Neuron (in vitro differentiated cells): ENCODE measurements at regions not wholly inside any gene's neighbourhood (a gene's known extent, or its start where the extent isn't known, plus 50 kb on each side); places are given as distances from the start of the nearest gene placed in this dataset.
"Not testable (repeated sequence)": the region's sequence is repeated elsewhere in the genome, so short reads cannot be mapped to it uniquely, and the experiment has no call there.

Experiments used
- H2AFZ ChIP-seq: one replicate; pipeline ENCODE4 v1.6.1; 2013; ENCODE audit warnings: low read depth, mild to moderate bottlenecking, inconsistent platforms, low read length, moderate library complexity
- H3K27me3 ChIP-seq: one replicate; pipeline ENCODE4 v1.6.1; 2013; ENCODE audit warnings: low read length; ENCODE audit not compliant: insufficient read depth
- H3K36me3 ChIP-seq: one replicate; pipeline ENCODE4 v1.6.1; 2013; ENCODE audit warnings: low read length; ENCODE audit not compliant: insufficient read depth
- H3K4me1 ChIP-seq: one replicate; pipeline ENCODE4 v1.6.1; 2013; ENCODE audit warnings: low read length; ENCODE audit not compliant: insufficient read depth
- H3K4me3 ChIP-seq: 2 replicates; pipeline ENCODE4 v1.5.1; 2013; ENCODE audit warnings: mild to moderate bottlenecking, low read length, moderate library complexity
- H3K9me3 ChIP-seq: one replicate; pipeline ENCODE4 v1.6.1; 2013; ENCODE audit warnings: low read length

- no peak overlapping the region for H2AFZ ChIP-seq
- H3K27me3 ChIP-seq = no peaks in the 10 kb centered on the region
These were observed 78.0 kb upstream of the LHFPL2 start for GRCh38 chr5:78726571-78726970.

GRCh38 chr5:78726003-78726402 lies 77.4 kb upstream of the LHFPL2 start:
- peaks cover 3% of the 10 kb centered on the region for H3K4me1 ChIP-seq
- no peak overlapping the region for H2AFZ ChIP-seq
- no peak overlapping the region for H3K4me3 ChIP-seq
- H3K27me3 ChIP-seq = no peaks in the 10 kb centered on the region
- H3K9me3 ChIP-seq = no peaks in the 10 kb centered on the region
- no peaks in the 10 kb centered on the region for H3K36me3 ChIP-seq

More at GRCh38 chr5:78726571-78726970, 78.0 kb upstream of the LHFPL2 start:
- Histone ChIP-seq H3K9me3 (no peaks in the 10 kb centered on the region), H3K4me1 (peaks cover 3% of the 10 kb centered on the region), H3K4me3 (no peak overlapping the region), H3K36me3 (no peaks in the 10 kb centered on the region)

GRCh38 chr5:78724061-78724460 lies 75.5 kb upstream of the LHFPL2 start:
- Histone ChIP-seq H3K4me1 (peaks cover 12% of the 10 kb centered on the region), H3K36me3 (no peaks in the 10 kb centered on the region), H2AFZ (no peak overlapping the region), H3K27me3 (no peaks in the 10 kb centered on the region), H3K4me3 (no peak overlapping the region), H3K9me3 (no peaks in the 10 kb centered on the region)

- H3K9me3 ChIP-seq = no peaks in the 10 kb centered on the region
- no peaks in the 10 kb centered on the region for H3K27me3 ChIP-seq
- no peak overlapping the region for H3K4me3 ChIP-seq
- peaks cover 12% of the 10 kb centered on the region for H3K4me1 ChIP-seq
- H2AFZ ChIP-seq = peak overlapping the region; percentile 13
- H3K36me3 ChIP-seq = no peaks in the 10 kb centered on the region
These were observed 72.4 kb upstream of the LHFPL2 start for GRCh38 chr5:78720997-78721396.

GRCh38 chr5:78720227-78720985 lies 71.8 kb upstream of the LHFPL2 start:
- no peaks in the 10 kb centered on the region for H3K9me3 ChIP-seq
- H3K27me3 ChIP-seq = no peaks in the 10 kb centered on the region
- H3K4me1 ChIP-seq = peaks cover 12% of the 10 kb centered on the region
- H3K4me3 ChIP-seq = no peak overlapping the region
- no peaks in the 10 kb centered on the region for H3K36me3 ChIP-seq
- peak overlapping the region; percentile 13 for H2AFZ ChIP-seq

GRCh38 chr5:78719504-78720219 lies 71.1 kb upstream of the LHFPL2 start:
- Histone ChIP-seq H2AFZ (no peak overlapping the region), H3K4me1 (peaks cover 12% of the 10 kb centered on the region), H3K9me3 (no peaks in the 10 kb centered on the region), H3K4me3 (no peak overlapping the region), H3K27me3 (no peaks in the 10 kb centered on the region), H3K36me3 (no peaks in the 10 kb centered on the region)

- no peaks in the 10 kb centered on the region for H3K27me3 ChIP-seq
- H3K9me3 ChIP-seq = no peaks in the 10 kb centered on the region
- H3K36me3 ChIP-seq = no peaks in the 10 kb centered on the region
- peaks cover 9% of the 10 kb centered on the region for H3K4me1 ChIP-seq
- H2AFZ ChIP-seq = no peak overlapping the region
- no peak overlapping the region for H3K4me3 ChIP-seq
These were observed 70.3 kb upstream of the LHFPL2 start for GRCh38 chr5:78718824-78719223.

- no peak overlapping the region for H2AFZ ChIP-seq
- H3K4me3 ChIP-seq = no peak overlapping the region
- H3K9me3 ChIP-seq = no peaks in the 10 kb centered on the region
- H3K36me3 ChIP-seq = no peaks in the 10 kb centered on the region
- H3K4me1 ChIP-seq = peaks cover 9% of the 10 kb centered on the region
- no peaks in the 10 kb centered on the region for H3K27me3 ChIP-seq
These were observed 69.4 kb upstream of the LHFPL2 start for GRCh38 chr5:78717674-78718584.

GRCh38 chr5:78716206-78716605 lies 67.6 kb upstream of the LHFPL2 start:
- peaks cover 9% of the 10 kb centered on the region for H3K4me1 ChIP-seq
- H3K27me3 ChIP-seq = no peaks in the 10 kb centered on the region
- no peaks in the 10 kb centered on the region for H3K36me3 ChIP-seq
- no peak overlapping the region for H2AFZ ChIP-seq
- no peaks in the 10 kb centered on the region for H3K9me3 ChIP-seq
- H3K4me3 ChIP-seq = no peak overlapping the region

- not testable (repeated sequence) for H2AFZ ChIP-seq, H3K9me3 ChIP-seq, H3K4me3 ChIP-seq, H3K4me1 ChIP-seq, H3K36me3 ChIP-seq, H3K27me3 ChIP-seq
These were observed 66.8 kb upstream of the LHFPL2 start for GRCh38 chr5:78715351-78715750.

- H3K4me3 ChIP-seq, H3K36me3 ChIP-seq, H3K4me1 ChIP-seq, H3K27me3 ChIP-seq, H3K9me3 ChIP-seq, H2AFZ ChIP-seq: not testable (repeated sequence)
These were observed 63.1 kb upstream of the LHFPL2 start for GRCh38 chr5:78711670-78712069.

- H3K4me3 ChIP-seq, H2AFZ ChIP-seq, H3K27me3 ChIP-seq, H3K36me3 ChIP-seq, H3K4me1 ChIP-seq, H3K9me3 ChIP-seq: not testable (repeated sequence)
These were observed 61.3 kb upstream of the LHFPL2 start for GRCh38 chr5:78709729-78710430.
